BJ (cell line): ENCODE measurements at regions not wholly inside any gene's neighbourhood (a gene's known extent, or its start where the extent isn't known, plus 50 kb on each side); places are given as distances from the start of the nearest gene placed in this dataset.

Source experiments
- CTCF ChIA-PET: fragments of 350-600 bp; formaldehyde crosslinking; extraction: SDS; loops from one replicate; lab custom pipeline; 2021; ENCODE audit warnings: antibody characterized with exemption, inconsistent platforms; lab: Yijun Ruan, JAX
- POLR2A ChIA-PET: fragments of 300-600 bp; sonication (Branson Sonifier 250); formaldehyde crosslinking; extraction: SDS; loops from one replicate; lab custom pipeline; 2021; ENCODE audit warnings: antibody characterized with exemption; lab: Charles Lee
- DNase-seq: peaks from one replicate; pipeline ENCODE4 v3.0.0-alpha.2; 2011; ENCODE audit warnings: low read depth
- H3K27me3 ChIP-seq: 2 replicates; pipeline ENCODE4 v1.6.0; 2011; ENCODE audit warnings: low read length; ENCODE audit not compliant: control insufficient read depth, insufficient read depth
- H3K36me3 ChIP-seq: 2 replicates; pipeline ENCODE4 v1.5.1; 2011; ENCODE audit warnings: low read length; ENCODE audit not compliant: control insufficient read depth, insufficient read depth
- H3K4me3 ChIP-seq: 2 replicates; pipeline ENCODE4 v1.5.1; 2011; ENCODE audit warnings: low read depth, mild to moderate bottlenecking, control low read depth, low read length
- TF ChIP-seq, protein P1 (sequence below): IDR thresholded peaks from 2 replicates; pipeline ENCODE4 v1.5.1; 2011; ENCODE audit warnings: low read depth, mild to moderate bottlenecking, control low read depth, inconsistent platforms, low read length, moderate library complexity; ENCODE audit not compliant: insufficient read depth

DNA sequence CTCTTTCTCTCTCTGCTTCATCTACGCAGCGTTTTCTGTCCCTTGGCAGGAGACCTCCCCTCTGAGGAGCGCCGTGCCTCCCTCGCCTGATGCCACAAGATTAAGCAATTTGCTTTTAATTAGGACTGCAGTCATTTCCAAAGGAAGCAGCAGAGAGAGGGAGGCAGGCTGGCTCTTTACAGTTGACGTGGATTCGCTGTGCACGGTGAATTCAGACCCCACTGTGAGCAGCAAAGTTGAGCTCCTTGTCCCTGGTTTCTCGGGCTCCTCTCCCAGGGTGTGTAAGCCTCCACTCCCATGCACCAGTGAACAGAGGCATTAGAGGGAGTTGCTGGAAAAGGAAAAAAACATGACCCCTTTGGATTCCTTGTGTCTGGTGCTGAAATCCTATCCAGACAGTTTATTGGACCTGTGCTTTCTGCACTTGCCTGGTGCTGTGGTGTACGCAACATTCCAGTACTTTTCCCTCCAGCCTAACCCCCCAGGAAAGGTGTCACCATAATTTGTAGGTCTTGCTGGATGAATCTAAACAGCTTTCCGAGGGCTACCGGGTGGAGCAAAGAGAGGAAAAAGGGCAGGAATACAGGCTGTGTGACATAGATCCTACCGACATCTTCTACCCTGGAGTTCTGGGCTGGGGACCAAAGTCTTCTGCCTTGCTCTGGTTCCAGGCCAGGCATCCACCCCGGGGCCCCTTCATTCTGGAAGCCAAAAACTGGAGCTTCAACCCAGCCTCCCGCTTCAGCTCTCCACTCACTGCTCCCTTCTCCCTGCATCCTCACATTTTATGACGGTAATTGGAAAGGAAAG lies 171.0 kb downstream of the MAF start:
- Histone ChIP-seq H3K36me3 (no peaks in the 10 kb centered on the region), H3K4me3 (no peak overlapping the region), H3K27me3 (no peaks in the 10 kb centered on the region)
- TF ChIP-seq, protein P1, sequence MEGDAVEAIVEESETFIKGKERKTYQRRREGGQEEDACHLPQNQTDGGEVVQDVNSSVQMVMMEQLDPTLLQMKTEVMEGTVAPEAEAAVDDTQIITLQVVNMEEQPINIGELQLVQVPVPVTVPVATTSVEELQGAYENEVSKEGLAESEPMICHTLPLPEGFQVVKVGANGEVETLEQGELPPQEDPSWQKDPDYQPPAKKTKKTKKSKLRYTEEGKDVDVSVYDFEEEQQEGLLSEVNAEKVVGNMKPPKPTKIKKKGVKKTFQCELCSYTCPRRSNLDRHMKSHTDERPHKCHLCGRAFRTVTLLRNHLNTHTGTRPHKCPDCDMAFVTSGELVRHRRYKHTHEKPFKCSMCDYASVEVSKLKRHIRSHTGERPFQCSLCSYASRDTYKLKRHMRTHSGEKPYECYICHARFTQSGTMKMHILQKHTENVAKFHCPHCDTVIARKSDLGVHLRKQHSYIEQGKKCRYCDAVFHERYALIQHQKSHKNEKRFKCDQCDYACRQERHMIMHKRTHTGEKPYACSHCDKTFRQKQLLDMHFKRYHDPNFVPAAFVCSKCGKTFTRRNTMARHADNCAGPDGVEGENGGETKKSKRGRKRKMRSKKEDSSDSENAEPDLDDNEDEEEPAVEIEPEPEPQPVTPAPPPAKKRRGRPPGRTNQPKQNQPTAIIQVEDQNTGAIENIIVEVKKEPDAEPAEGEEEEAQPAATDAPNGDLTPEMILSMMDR = no peak
- POLR2A ChIA-PET = no interaction called here
- CTCF ChIA-PET = no interaction called here
- DNase-seq = no peak

DNA sequence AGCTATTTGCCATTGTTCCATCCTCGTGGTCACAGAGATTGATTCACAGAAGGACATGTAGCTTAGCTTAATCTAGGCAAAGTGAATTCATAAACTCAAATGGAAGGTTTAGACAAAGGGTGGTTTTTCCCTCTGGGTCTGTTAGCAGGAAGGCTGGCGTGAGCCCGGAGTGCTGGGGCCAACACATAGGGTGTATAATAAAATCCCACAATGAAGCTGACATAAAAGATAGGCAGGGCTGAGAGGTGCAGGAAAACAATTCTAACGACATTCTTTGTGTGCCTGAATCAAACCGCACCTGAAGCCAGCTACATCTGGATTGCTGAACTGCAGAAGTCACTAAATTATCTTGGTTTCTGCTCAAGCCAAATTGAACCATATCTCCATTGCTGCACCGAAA lies 173.9 kb downstream of the MAF start:
- no peaks in the 10 kb centered on the region for H3K36me3 ChIP-seq
- DNase-seq = no peak
- H3K27me3 ChIP-seq = no peaks in the 10 kb centered on the region
- ChIA-PET CTCF (interaction anchor here (0.6 to 0.7 kb wide), 2 partner anchors 13 to 1266 kb away, joined by 4 to 5 read pairs; no protein-coding TSS in a partner anchor), POLR2A (no interaction called here)
- H3K4me3 ChIP-seq = no peak overlapping the region
- TF ChIP-seq, protein P1 = no peak

DNA sequence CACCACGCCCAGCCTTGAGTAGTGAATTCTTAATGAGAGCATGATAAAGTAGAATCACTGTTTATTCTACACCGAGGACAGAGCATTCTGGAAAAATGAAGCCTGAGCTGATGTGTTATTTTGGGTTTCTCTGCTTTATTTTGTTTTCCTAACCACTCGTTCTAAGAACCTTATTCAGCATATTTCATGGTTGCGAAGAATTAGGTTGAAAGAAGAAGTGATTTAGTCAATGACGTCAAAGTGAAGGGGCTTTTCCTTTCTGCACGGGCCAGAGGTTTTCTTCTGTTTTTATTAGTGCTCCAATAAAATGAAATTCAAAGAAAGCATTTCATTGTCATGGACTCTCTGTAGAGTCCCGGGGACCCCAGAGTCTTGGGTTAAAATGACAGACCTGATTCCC lies 178.5 kb downstream of the MAF start:
- Histone ChIP-seq H3K4me3 (no peak overlapping the region), H3K36me3 (no peaks in the 10 kb centered on the region), H3K27me3 (no peaks in the 10 kb centered on the region; the same call in 1 of the 2 replicates)
- DNase-seq = no peak
- TF ChIP-seq, protein P1 = no peak
- ChIA-PET POLR2A (no interaction called here), CTCF (no interaction called here)

DNA sequence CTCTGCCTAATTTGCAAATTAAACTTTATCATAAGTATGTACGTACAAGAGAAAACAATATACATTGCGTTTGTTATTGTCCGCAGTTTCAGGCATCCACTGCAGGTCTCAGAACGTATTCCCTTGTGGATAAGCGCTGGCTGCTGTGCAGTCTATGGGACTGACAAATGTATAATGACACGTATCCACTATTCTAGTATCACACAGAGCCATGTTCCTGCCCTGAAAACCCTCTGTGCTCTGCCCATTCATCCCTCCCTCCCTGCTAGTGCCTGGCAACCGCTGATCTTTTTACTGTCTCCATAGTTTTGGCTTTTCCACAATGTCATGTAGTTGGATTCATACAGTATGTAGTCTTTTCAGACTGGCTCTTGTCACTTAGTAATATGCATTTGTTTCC lies 179.4 kb downstream of the MAF start:
- TF ChIP-seq, protein P1 = no peak
- no peaks in the 10 kb centered on the region; the same call in 1 of the 2 replicates for H3K27me3 ChIP-seq
- ChIA-PET CTCF (interaction anchor here (0.6 kb wide), 1 partner anchor 102 kb away, joined by 3 read pairs; no protein-coding TSS in a partner anchor), POLR2A (no interaction called here)
- no peak overlapping the region for H3K4me3 ChIP-seq
- no peaks in the 10 kb centered on the region for H3K36me3 ChIP-seq
- no peak for DNase-seq

DNA sequence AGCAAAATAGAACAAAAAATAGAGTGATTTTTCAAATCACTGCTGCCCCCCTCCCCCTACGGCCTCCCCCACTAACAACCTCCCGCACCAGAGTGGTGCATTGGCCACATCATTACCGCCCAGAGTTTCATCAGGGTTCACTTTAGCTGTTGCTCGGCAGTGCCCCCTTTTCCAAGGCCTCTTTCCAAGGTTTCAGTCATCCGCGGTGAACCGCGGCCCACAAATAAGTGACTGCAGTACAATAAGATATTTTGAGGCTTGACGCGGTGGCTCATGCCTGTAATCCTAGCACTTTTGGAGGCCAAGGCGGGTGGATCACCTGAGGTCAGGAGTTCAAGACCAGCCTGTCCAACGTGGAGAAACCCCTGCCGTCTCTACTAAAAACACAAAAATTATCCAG lies 180.0 kb downstream of the MAF start:
- no peaks in the 10 kb centered on the region; the same call in 1 of the 2 replicates for H3K27me3 ChIP-seq
- TF ChIP-seq, protein P1 = no peak
- ChIA-PET CTCF (interaction anchor here (0.6 kb wide), 1 partner anchor 103 kb away, joined by 3 read pairs; no protein-coding TSS in a partner anchor), POLR2A (no interaction called here)
- DNase-seq = no peak
- no peaks in the 10 kb centered on the region for H3K36me3 ChIP-seq
- H3K4me3 ChIP-seq = no peak overlapping the region
